ENCODE measurements at regions not wholly inside any gene's neighbourhood (a gene's known extent, or its start where the extent isn't known, plus 50 kb on each side); places are given as distances from the start of the nearest gene placed in this dataset.
"Not testable (repeated sequence)": the region's sequence is repeated elsewhere in the genome, so short reads cannot be mapped to it uniquely, and the experiment has no call there.

DNA sequence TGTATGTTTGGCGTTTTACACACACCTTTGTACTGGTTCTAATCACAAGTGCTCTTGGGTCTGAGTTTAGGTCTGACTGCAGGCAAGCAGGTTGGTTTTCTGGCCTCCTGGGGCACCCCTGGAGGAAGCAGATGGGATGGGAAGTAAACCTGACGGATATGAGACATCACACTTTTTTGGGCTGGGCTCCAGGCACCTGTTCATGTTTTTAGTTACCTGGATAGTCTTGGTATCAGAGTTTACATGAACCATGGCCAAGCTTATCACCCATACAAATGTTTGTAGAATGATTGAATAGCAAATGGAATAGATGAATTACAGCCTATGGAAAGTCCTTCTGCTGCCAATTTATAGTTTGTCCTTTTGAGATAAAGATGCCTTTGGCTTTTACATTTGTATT lies 57.9 kb upstream of the BMS1 start:
- TF ChIP-seq FOXK2 (IDR thresholded peaks at IDR 0.05); SP1 (IDR thresholded peaks at IDR 0.05); SUZ12 (IDR thresholded peaks at IDR 0.05); FOXA1 (IDR thresholded peaks at IDR 0.05); L3MBTL2 (conservative IDR thresholded peaks at IDR 0.05); FOXM1 (IDR thresholded peaks at IDR 0.05; ENCODE audit: borderline replicate concordance); BHLHE40 (IDR thresholded peaks at IDR 0.05; ENCODE audit: borderline replicate concordance); ELF4 (IDR thresholded peaks at IDR 0.05); TARDBP (IDR thresholded peaks at IDR 0.05); ZNF384 (IDR thresholded peaks at IDR 0.05); NFRKB (IDR thresholded peaks at IDR 0.05); CTBP1 (IDR thresholded peaks at IDR 0.05; ENCODE audit: borderline replicate concordance); ARNT (IDR thresholded peaks at IDR 0.05): not testable (repeated sequence)
- TF ChIP-seq, protein P1, sequence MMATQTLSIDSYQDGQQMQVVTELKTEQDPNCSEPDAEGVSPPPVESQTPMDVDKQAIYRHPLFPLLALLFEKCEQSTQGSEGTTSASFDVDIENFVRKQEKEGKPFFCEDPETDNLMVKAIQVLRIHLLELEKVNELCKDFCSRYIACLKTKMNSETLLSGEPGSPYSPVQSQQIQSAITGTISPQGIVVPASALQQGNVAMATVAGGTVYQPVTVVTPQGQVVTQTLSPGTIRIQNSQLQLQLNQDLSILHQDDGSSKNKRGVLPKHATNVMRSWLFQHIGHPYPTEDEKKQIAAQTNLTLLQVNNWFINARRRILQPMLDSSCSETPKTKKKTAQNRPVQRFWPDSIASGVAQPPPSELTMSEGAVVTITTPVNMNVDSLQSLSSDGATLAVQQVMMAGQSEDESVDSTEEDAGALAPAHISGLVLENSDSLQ (IDR thresholded peaks at IDR 0.05): not testable (repeated sequence)

Measured in HEK293T (cell line).